Fibroblast of lung (primary cell): ENCODE measurements at regions not wholly inside any gene's neighbourhood (a gene's known extent, or its start where the extent isn't known, plus 50 kb on each side); places are given as distances from the start of the nearest gene placed in this dataset.

Experiments
- DNase-seq, 2 donors: peaks; one replicate each; pipeline versions ENCODE4 v3.0.0 to v3.0.0-alpha.2; 2010; ENCODE audit warnings: low read depth in 2 of 2
- H2AFZ ChIP-seq: 2 replicates; pipeline ENCODE4 v1.5.1; 2012; ENCODE audit warnings: low read length, control low read depth, inconsistent platforms
- H3K27ac ChIP-seq: 2 replicates; pipeline ENCODE4 v1.5.1; 2011; ENCODE audit warnings: low read length, control low read depth; ENCODE audit not compliant: insufficient read depth
- H3K27me3 ChIP-seq: 2 replicates; pipeline ENCODE4 v1.5.1; 2011; ENCODE audit warnings: mild to moderate bottlenecking, low read length; ENCODE audit not compliant: control insufficient read depth, insufficient read depth
- H3K36me3 ChIP-seq: 2 replicates; pipeline ENCODE4 v1.5.1; 2011; ENCODE audit warnings: low read length; ENCODE audit not compliant: control insufficient read depth, insufficient read depth
- H3K4me1 ChIP-seq: 2 replicates; pipeline ENCODE4 v1.5.1; 2011; ENCODE audit warnings: low read length; ENCODE audit not compliant: control insufficient read depth, insufficient read depth; ENCODE audit errors: extremely low read depth
- H3K4me2 ChIP-seq: 2 replicates; pipeline ENCODE4 v1.5.1; 2011; ENCODE audit warnings: low read length, control low read depth; ENCODE audit not compliant: insufficient read depth; ENCODE audit errors: extremely low read depth
- H3K4me3 ChIP-seq, 4 experiments: fragments of 200-600 bp in 1 of 4; sonication (generic) in 1 of 4; replicated peaks in 1 of 4; 2 replicates each; pipeline ENCODE4 v1.5.1; 2011 to 2016; ENCODE audit warnings: low read length in 4 of 4, low read depth in 3 of 4, mild to moderate bottlenecking in 3 of 4, control low read depth in 2 of 4, inconsistent platforms in 1 of 4, mixed read lengths in 1 of 4; ENCODE audit not compliant: insufficient read depth in 1 of 4; ENCODE audit errors: control extremely low read depth in 1 of 4
- H3K79me2 ChIP-seq: 2 replicates; pipeline ENCODE4 v1.5.1; 2012; ENCODE audit warnings: mild to moderate bottlenecking, low read length, inconsistent platforms; ENCODE audit not compliant: control insufficient read depth, insufficient read depth
- H3K9ac ChIP-seq: 2 replicates; pipeline ENCODE4 v1.5.1; 2011; ENCODE audit warnings: mild to moderate bottlenecking, low read length, control low read depth; ENCODE audit not compliant: insufficient read depth
- H3K9me3 ChIP-seq: 2 replicates; pipeline ENCODE4 v1.5.1; 2012; ENCODE audit warnings: low read depth, low read length; ENCODE audit not compliant: control insufficient read depth, insufficient read depth
- H4K20me1 ChIP-seq: 2 replicates; pipeline ENCODE4 v1.5.1; 2011; ENCODE audit warnings: low read length; ENCODE audit not compliant: control insufficient read depth, insufficient read depth; ENCODE audit errors: extremely low read depth
- CTCF ChIP-seq, 2 donors: IDR thresholded peaks in 1 of 2; conservative IDR thresholded peaks in 1 of 2; 1 replicate in 1 of 2; 2 replicates in 1 of 2; pipeline ENCODE4 v1.5.1; 2011 to 2012; ENCODE audit warnings: low read length in 2 of 2, control low read depth in 1 of 2, inconsistent platforms in 1 of 2, low read depth in 1 of 2, mild to moderate bottlenecking in 1 of 2
- EZH2 ChIP-seq: IDR thresholded peaks from 2 replicates; pipeline ENCODE4 v1.5.1; 2012; ENCODE audit warnings: low read length, control low read depth, mild to moderate bottlenecking; ENCODE audit errors: missing control alignments

DNA sequence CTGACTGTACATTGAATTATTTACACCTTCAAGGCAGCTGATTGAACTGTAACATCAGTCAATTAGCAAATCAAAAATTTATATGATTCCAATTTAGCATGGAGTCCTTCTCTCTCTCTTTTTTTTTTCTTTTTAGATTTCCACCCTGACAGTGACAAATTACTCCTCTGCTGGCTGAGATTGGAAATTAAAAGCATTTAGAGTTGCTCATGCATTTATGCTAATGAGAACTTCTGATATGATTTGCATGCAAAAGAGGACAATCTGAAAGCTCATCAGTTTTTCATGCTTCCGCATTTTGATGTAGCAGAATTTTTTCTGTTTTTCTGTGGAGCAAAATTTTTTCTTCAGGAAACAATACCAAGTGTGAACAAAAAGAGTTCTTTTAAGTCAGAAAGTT is 130.5 kb upstream of the NOX3 start:
- Histone ChIP-seq H3K36me3 (no peaks in the 10 kb centered on the region), H3K9ac (no peak overlapping the region), H3K79me2 (no peaks in the 10 kb centered on the region), H3K4me2 (no peak overlapping the region), H3K4me3 (no peak overlapping the region), H4K20me1 (no peaks in the 10 kb centered on the region), H3K27ac (no peak overlapping the region), H3K4me1 (no peaks in the 10 kb centered on the region), H3K27me3 (no peaks in the 10 kb centered on the region), H3K9me3 (no peaks in the 10 kb centered on the region), H2AFZ (no peak overlapping the region)
- DNase-seq, result no peak
- no peak for TF ChIP-seq CTCF (conservative IDR thresholded peaks at IDR 0.05 in 1 of 2, IDR thresholded peaks at IDR 0.05 in 1 of 2; ENCODE audit: low read depth in 1 of 2, low read length in 2 of 2)
- no peak for TF ChIP-seq EZH2

- Histone ChIP-seq H3K4me1 (no peaks in the 10 kb centered on the region), H2AFZ (peak overlapping the region; percentile 34), H3K27me3 (no peaks in the 10 kb centered on the region), H3K9me3 (no peaks in the 10 kb centered on the region), H3K27ac (no peak overlapping the region), H3K4me2 (peak overlapping the region; percentile 33), H3K4me3 (no peak overlapping the region), H3K36me3 (no peaks in the 10 kb centered on the region), H3K9ac (no peak overlapping the region), H4K20me1 (no peaks in the 10 kb centered on the region), H3K79me2 (no peaks in the 10 kb centered on the region)
- no peak for TF ChIP-seq EZH2
- TF ChIP-seq CTCF (conservative IDR thresholded peaks at IDR 0.05 in 1 of 2, IDR thresholded peaks at IDR 0.05 in 1 of 2; ENCODE audit: low read depth in 1 of 2, low read length in 2 of 2), result no peak
- peak in 1 of 2 donors; percentile 2 for DNase-seq
These were observed 128.4 kb upstream of the NOX3 start for GRCh38 chr6:155584006-155584405.

DNA sequence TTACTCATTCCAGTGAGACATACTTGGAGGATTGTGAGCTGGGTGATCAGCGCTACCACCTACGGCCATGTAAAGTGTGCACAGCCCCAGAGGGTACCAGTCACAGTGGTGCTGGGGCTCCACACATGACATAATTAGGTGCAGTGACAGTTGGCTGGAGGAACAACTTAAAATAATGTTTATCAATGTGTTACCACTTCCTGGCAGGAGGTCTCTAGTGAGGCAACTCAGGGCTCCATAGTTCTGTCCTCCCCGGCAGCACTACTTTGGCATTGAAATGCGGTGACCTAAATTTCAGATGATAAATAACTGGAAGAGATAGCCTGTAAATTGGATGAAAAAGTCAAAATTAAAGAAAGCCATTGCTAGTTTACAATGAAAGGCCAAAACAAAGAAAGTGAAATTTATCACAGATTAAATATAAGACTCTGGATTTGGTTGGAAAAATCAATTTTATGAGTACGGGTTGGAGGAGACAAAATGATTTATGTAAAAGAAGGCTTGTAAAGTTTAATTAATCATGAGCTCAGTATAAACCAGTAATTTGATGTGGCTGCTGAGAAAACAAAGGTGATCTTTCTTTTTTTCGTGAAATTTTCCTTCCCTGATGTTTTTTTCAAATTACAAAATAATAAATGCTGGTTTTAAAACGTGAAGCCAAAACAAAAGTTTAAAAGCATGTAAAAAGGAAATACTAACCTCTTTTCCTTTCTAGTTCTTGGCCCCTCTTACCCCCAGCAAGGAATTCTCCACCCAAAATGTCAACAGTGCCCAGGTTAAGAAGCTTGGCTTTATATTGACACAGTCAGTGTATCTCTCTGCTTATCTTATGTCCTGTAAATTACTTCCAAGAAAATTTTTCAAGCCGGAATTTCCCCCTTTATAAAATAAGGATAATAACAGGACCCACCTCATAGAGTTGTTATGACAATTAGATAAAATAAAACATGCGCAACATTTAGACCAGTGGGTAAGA is 126.7 kb upstream of the NOX3 start:
- Histone ChIP-seq H3K9ac (no peak overlapping the region), H3K36me3 (no peaks in the 10 kb centered on the region), H2AFZ (no peak overlapping the region), H3K27me3 (no peaks in the 10 kb centered on the region), H3K4me2 (no peak overlapping the region), H3K4me1 (no peaks in the 10 kb centered on the region), H3K4me3 (no peak overlapping the region), H3K27ac (no peak overlapping the region), H3K79me2 (no peaks in the 10 kb centered on the region), H3K9me3 (no peaks in the 10 kb centered on the region), H4K20me1 (no peaks in the 10 kb centered on the region)
- DNase-seq, result no peak
- TF ChIP-seq EZH2 (no peak), CTCF (conservative IDR thresholded peaks at IDR 0.05 in 1 of 2, IDR thresholded peaks at IDR 0.05 in 1 of 2; ENCODE audit: low read depth in 1 of 2, low read length in 2 of 2) (no peak)
